Upper lobe of left lung (tissue), 6 donors: ENCODE measurements at regions not wholly inside any gene's neighbourhood (a gene's known extent, or its start where the extent isn't known, plus 50 kb on each side); places are given as distances from the start of the nearest gene placed in this dataset.
A peak's percentile ranks its signal among the peaks of the same experiment; 100 is the strongest.

Source experiments
- ATAC-seq, 2 donors: fragments of 200-7000 bp; cut with Tn5 transposase; one replicate each; pipeline ENCODE4 v1.9.1; 2022; ENCODE audit warnings: mild to moderate bottlenecking in 2 of 2, moderate library complexity in 2 of 2; ENCODE audit not compliant: low FRiP score in 2 of 2
- DNase-seq, 2 donors: peaks; one replicate each; pipeline ENCODE4 v3.0.0-alpha.2; 2019 to 2020
- H3K27ac ChIP-seq, 4 donors: fragments of 200-600 bp; sonication (generic); one replicate each; pipeline ENCODE4 v1.5.1; 2016 to 2019
- H3K27me3 ChIP-seq, 4 donors: fragments of 200-600 bp; sonication (generic); one replicate each; pipeline ENCODE4 v1.5.1; 2017 to 2019
- H3K36me3 ChIP-seq, 4 donors: fragments of 200-600 bp; sonication (generic); one replicate each; pipeline ENCODE4 v1.5.1; 2016 to 2019
- H3K4me1 ChIP-seq, 4 donors: fragments of 200-600 bp; sonication (generic); one replicate each; pipeline ENCODE4 v1.5.1; 2018 to 2019
- H3K4me3 ChIP-seq, 4 donors: fragments of 200-600 bp; sonication (generic); one replicate each; pipeline ENCODE4 v1.5.1; 2017 to 2019; ENCODE audit warnings: mild to moderate bottlenecking in 2 of 4, moderate library complexity in 1 of 4
- H3K9me3 ChIP-seq, 4 donors: fragments of 200-600 bp; sonication (generic); one replicate each; pipeline ENCODE4 v1.5.1; 2018 to 2019
- EP300 ChIP-seq, 4 donors: sonication (generic); formaldehyde crosslinking; IDR thresholded peaks; one replicate each; pipeline ENCODE4 v1.5.1; 2017; ENCODE audit warnings: antibody characterized with exemption in 4 of 4, control low read depth in 2 of 4
- POLR2A ChIP-seq, 4 donors: fragments of 450-650 bp; IDR thresholded peaks; one replicate each; pipeline ENCODE4 v1.5.1; 2016 to 2017; ENCODE audit warnings: antibody characterized with exemption in 4 of 4, mild to moderate bottlenecking in 2 of 4
- POLR2AphosphoS5 ChIP-seq, 2 donors: sonication (generic); formaldehyde crosslinking; IDR thresholded peaks; one replicate each; pipeline ENCODE4 v1.5.1; 2017; ENCODE audit warnings: antibody characterized with exemption in 2 of 2
- WGBS, 2 donors: methylation state at CpG; one replicate each; pipeline ENCODE4 v1.1.5; 2017 to 2018; 5-methylcytosine and 5-hydroxymethylcytosine counted together
- TF ChIP-seq, protein P1 (sequence below), 6 experiments: fragments of 450-650 bp in 4 of 6; fragments of 200-600 bp in 2 of 6; sonication (generic) in 2 of 6; IDR thresholded peaks; one replicate each; pipeline ENCODE4 v1.5.1; 2016 to 2019; ENCODE audit warnings: antibody characterized with exemption in 6 of 6
- donor health status: DM: no; HTN: no; CAD: no; lungs with moderate emphysema.
- donor health status: DM: no; HTN: yes; CAD: no; lungs with severe emphysema.

DNA sequence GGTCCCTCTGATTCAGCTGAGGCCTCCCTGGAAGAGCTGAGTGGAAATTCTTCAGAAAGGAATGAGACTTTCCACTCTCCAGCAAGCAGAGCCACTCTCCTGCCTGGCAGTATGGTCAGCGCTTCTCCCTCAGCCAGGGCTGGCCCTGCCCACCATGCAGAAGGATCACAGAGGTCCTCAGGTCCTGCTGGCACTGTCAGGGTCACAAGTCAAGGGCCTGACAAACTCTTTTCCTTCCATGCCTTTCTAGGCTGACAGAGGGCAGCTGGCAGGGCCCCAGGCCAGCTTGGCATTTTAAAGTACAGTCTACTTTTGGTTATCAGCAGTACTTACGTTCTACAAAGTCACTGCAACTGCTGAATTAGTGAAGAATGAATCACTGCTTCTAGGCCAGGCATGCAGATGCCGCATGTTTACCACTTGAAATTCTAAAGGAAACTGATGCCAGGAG is 119.3 kb upstream of the FRMD4A start:
- no peak for DNase-seq
- no peak for ATAC-seq
- Histone ChIP-seq H3K4me3 (no peak overlapping the region), H3K27ac (no peak overlapping the region), H3K4me1 (no peaks in the 10 kb centered on the region), H3K27me3 (no peaks in the 10 kb centered on the region), H3K9me3 (no peaks in the 10 kb centered on the region), H3K36me3 (no peaks in the 10 kb centered on the region)
- no peak for TF ChIP-seq EP300 (IDR thresholded peaks at IDR 0.05)
- 80 to 95% methylated on average over 2 to 3 of the region's 3 CpGs for WGBS, 2 donors

DNA sequence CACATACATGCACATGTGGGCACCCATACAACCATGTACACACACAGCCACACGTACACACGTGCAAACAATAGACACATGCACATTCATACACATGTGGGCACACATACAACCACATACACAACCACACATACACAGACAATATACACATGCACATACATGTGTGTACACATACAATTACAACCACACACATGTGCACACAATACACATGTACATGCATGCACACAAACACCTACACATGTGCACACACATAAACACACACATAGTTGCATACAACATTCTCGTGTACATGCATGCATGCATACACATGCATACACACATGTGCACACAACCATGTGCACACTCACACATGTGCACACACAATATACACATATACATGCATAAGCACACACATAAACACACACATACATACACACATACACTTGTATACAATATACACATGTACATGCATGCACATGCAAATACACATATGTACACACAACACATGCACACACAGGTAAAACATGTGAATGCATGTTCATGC is 118.6 kb upstream of the FRMD4A start:
- no peak overlapping the region for H3K27ac ChIP-seq
- no peaks in the 10 kb centered on the region for H3K36me3 ChIP-seq
- 83 to 90% methylated on average over 3 of the region's 3 CpGs for WGBS, 2 donors
- TF ChIP-seq POLR2A (IDR thresholded peaks at IDR 0.05) (no peak), EP300 (IDR thresholded peaks at IDR 0.05) (no peak), POLR2AphosphoS5 (IDR thresholded peaks at IDR 0.05) (no peak)
- TF ChIP-seq, protein P1, sequence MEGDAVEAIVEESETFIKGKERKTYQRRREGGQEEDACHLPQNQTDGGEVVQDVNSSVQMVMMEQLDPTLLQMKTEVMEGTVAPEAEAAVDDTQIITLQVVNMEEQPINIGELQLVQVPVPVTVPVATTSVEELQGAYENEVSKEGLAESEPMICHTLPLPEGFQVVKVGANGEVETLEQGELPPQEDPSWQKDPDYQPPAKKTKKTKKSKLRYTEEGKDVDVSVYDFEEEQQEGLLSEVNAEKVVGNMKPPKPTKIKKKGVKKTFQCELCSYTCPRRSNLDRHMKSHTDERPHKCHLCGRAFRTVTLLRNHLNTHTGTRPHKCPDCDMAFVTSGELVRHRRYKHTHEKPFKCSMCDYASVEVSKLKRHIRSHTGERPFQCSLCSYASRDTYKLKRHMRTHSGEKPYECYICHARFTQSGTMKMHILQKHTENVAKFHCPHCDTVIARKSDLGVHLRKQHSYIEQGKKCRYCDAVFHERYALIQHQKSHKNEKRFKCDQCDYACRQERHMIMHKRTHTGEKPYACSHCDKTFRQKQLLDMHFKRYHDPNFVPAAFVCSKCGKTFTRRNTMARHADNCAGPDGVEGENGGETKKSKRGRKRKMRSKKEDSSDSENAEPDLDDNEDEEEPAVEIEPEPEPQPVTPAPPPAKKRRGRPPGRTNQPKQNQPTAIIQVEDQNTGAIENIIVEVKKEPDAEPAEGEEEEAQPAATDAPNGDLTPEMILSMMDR (IDR thresholded peaks at IDR 0.05): no peak
- H3K27me3 ChIP-seq: no peaks in the 10 kb centered on the region
- H3K4me3 ChIP-seq: no peak overlapping the region
- peak in 1 of 2 donors; percentile 11 for ATAC-seq
- no peaks in the 10 kb centered on the region for H3K4me1 ChIP-seq
- DNase-seq: no peak
- no peaks in the 10 kb centered on the region for H3K9me3 ChIP-seq

- no peak overlapping the region for H3K4me3 ChIP-seq
- no peaks in the 10 kb centered on the region for H3K36me3 ChIP-seq
- DNase-seq (no peak), ATAC-seq (no peak)
- H3K4me1 ChIP-seq: no peaks in the 10 kb centered on the region
- H3K27ac ChIP-seq: no peak overlapping the region
- TF ChIP-seq, protein P1 (IDR thresholded peaks at IDR 0.05): no peak
- TF ChIP-seq EP300 (IDR thresholded peaks at IDR 0.05) (no peak), POLR2A (IDR thresholded peaks at IDR 0.05) (no peak), POLR2AphosphoS5 (IDR thresholded peaks at IDR 0.05) (no peak)
- no peaks in the 10 kb centered on the region for H3K27me3 ChIP-seq
- 66 to 74% methylated on average over 12 of the region's 12 CpGs for WGBS, 2 donors
- H3K9me3 ChIP-seq: no peaks in the 10 kb centered on the region
These were observed 117.7 kb upstream of the FRMD4A start for GRCh38 chr10:14448197-14448990.

DNA sequence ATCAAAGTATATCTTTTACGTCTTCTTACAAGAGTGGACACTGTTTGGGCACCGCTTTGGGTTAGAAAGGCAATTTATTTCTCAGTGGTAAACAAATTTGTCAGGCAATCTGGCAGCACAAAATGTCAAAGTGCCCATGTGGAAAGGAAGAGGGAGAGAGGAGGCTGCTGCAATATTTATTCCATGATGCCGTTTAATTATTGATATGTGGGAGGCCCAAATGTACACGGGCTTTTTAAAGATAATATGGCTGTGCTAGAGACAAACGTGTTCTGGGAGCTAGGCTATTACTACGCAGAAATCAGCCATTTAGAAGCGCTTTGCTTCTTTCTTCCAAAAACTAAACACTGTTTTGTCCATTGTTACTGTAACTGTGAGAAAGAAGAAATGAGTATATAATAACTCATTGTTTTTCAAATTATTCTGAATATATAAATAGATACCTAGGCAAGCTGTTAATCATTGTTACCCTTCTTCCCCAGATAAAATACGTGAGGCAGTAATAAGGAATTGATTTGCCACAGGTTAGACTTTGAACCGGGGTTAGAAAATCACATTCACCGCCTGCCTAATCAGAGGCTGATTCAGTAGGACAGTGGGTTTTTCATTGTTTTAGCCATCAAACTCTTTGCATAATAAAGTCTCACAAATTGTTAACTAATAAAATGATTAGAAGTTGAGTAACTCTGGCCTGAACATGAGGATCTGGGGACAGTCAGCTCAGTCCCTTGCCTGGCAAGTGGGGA is 116.5 kb upstream of the FRMD4A start:
- no peaks in the 10 kb centered on the region for H3K9me3 ChIP-seq
- no peak for DNase-seq
- no peaks in the 10 kb centered on the region for H3K4me1 ChIP-seq
- no peak for TF ChIP-seq POLR2AphosphoS5 (IDR thresholded peaks at IDR 0.05)
- no peaks in the 10 kb centered on the region for H3K36me3 ChIP-seq
- H3K27ac ChIP-seq: no peak overlapping the region
- 79 to 83% methylated on average over 10 of the region's 10 CpGs for WGBS, 2 donors
- no peak overlapping the region for H3K4me3 ChIP-seq
- no peaks in the 10 kb centered on the region for H3K27me3 ChIP-seq
- no peak for ATAC-seq

- ATAC-seq (peak in 1 of 2 donors; percentile 48), DNase-seq (no peak)
- 71 to 77% methylated on average over 8 of the region's 8 CpGs for WGBS, 2 donors
- Histone ChIP-seq H3K4me3 (no peak overlapping the region), H3K9me3 (no peaks in the 10 kb centered on the region), H3K27ac (no peak overlapping the region), H3K36me3 (no peaks in the 10 kb centered on the region), H3K4me1 (no peaks in the 10 kb centered on the region), H3K27me3 (no peaks in the 10 kb centered on the region)
- TF ChIP-seq POLR2A (IDR thresholded peaks at IDR 0.05) (no peak), EP300 (IDR thresholded peaks at IDR 0.05) (no peak), POLR2AphosphoS5 (IDR thresholded peaks at IDR 0.05) (no peak)
- TF ChIP-seq, protein P1 (IDR thresholded peaks at IDR 0.05): no peak
These were observed 108.9 kb upstream of the FRMD4A start for GRCh38 chr10:14439451-14440259.
